H1 (cell line): ENCODE measurements at regions not wholly inside any gene's neighbourhood (a gene's known extent, or its start where the extent isn't known, plus 50 kb on each side); places are given as distances from the start of the nearest gene placed in this dataset.
"Not testable (repeated sequence)": the region's sequence is repeated elsewhere in the genome, so short reads cannot be mapped to it uniquely, and the experiment has no call there.

ENCODE experiments used
- CTCF ChIA-PET: fragments of 300-600 bp; sonication (Branson Sonifier 250); formaldehyde crosslinking; loops from one replicate; lab custom pipeline; 2021; ENCODE audit not compliant: partially characterized antibody; lab: Charles Lee
- POLR2A ChIA-PET: fragments of 300-600 bp; sonication (Branson Sonifier 250); formaldehyde crosslinking; loops from one replicate; lab custom pipeline; 2021; ENCODE audit warnings: inconsistent platforms; ENCODE audit not compliant: partially characterized antibody; lab: Charles Lee
- DNase-seq, 2 experiments: peaks; one replicate each; pipeline versions ENCODE4 v3.0.0 to v3.0.0-alpha.2; 2010 to 2022; ENCODE audit warnings: low spot score in 2 of 2, low read depth in 1 of 2, mixed read lengths in 1 of 2
- FAIRE-seq: peaks from 2 replicates; lab custom pipeline; 2011; peaks lifted over from hg19 to GRCh38; lab: Jason Lieb, UNC
- H2AFZ ChIP-seq: 2 replicates; pipeline ENCODE4 v1.8.1; 2012; ENCODE audit warnings: low read length, inconsistent platforms
- H2AK5ac ChIP-seq: 2 replicates; pipeline ENCODE4 v1.6.1; 2013; ENCODE audit warnings: low read depth, low read length
- H2BK120ac ChIP-seq: replicated peaks from 2 replicates; pipeline ENCODE3; 2013; ENCODE audit warnings: low read depth, low read length, inconsistent platforms
- H2BK12ac ChIP-seq: 2 replicates; pipeline ENCODE4 v1.6.1; 2013; ENCODE audit warnings: low read depth, low read length
- H2BK15ac ChIP-seq: 2 replicates; pipeline ENCODE4 v1.6.1; 2013; ENCODE audit warnings: low read length
- H2BK20ac ChIP-seq: 2 replicates; pipeline ENCODE4 v1.6.1; 2013; ENCODE audit warnings: low read length
- H2BK5ac ChIP-seq: 2 replicates; pipeline ENCODE4 v1.6.1; 2013; ENCODE audit warnings: low read depth, low read length
- H3K14ac ChIP-seq: 2 replicates; pipeline ENCODE4 v1.6.1; 2013; ENCODE audit warnings: inconsistent platforms; ENCODE audit not compliant: insufficient read length
- H3K18ac ChIP-seq: 2 replicates; pipeline ENCODE4 v1.6.1; 2013; ENCODE audit warnings: low read length; ENCODE audit errors: extremely low read depth
- H3K23ac ChIP-seq: 2 replicates; pipeline ENCODE4 v1.6.1; 2013; ENCODE audit warnings: inconsistent platforms; ENCODE audit not compliant: insufficient read length
- H3K23me2 ChIP-seq: 2 replicates; pipeline ENCODE4 v1.6.1; 2013; ENCODE audit warnings: low read depth, low read length
- H3K27ac ChIP-seq: 2 replicates; pipeline ENCODE4 v1.6.1; 2011; ENCODE audit warnings: low read depth, low read length, inconsistent platforms
- H3K27me3 ChIP-seq, 4 experiments: replicated peaks in 1 of 4; 1 replicate in 1 of 4; 2 replicates in 3 of 4; pipeline versions ENCODE4 v1.6.1 to v1.8.1; 2011 to 2013; ENCODE audit warnings: low read length in 3 of 4, mild to moderate bottlenecking in 3 of 4, inconsistent platforms in 2 of 4, mixed read lengths in 2 of 4, moderate library complexity in 1 of 4; ENCODE audit not compliant: control insufficient read depth in 3 of 4, insufficient read depth in 3 of 4; ENCODE audit errors: extremely low read depth in 1 of 4
- H3K36me3 ChIP-seq, 4 experiments: 2 replicates each; pipeline versions ENCODE4 v1.6.1 to v1.8.1; 2011 to 2013; ENCODE audit warnings: mild to moderate bottlenecking in 4 of 4, low read length in 3 of 4, moderate library complexity in 2 of 4, control low read depth in 1 of 4, inconsistent platforms in 1 of 4; ENCODE audit not compliant: insufficient read depth in 4 of 4, control insufficient read depth in 2 of 4
- H3K4ac ChIP-seq: replicated peaks from 2 replicates; pipeline ENCODE3; 2013; ENCODE audit warnings: low read length, low read depth, mixed read lengths, inconsistent platforms; ENCODE audit not compliant: insufficient read length
- H3K4me1 ChIP-seq, 4 experiments: replicated peaks in 1 of 4; 1 replicate in 1 of 4; 2 replicates in 3 of 4; pipeline versions ENCODE4 v1.6.1 to v1.8.1; 2011 to 2013; ENCODE audit warnings: low read length in 3 of 4, inconsistent platforms in 2 of 4, mixed read lengths in 1 of 4; ENCODE audit not compliant: insufficient read depth in 4 of 4, control insufficient read depth in 3 of 4
- H3K4me2 ChIP-seq, 2 experiments: 2 replicates each; pipeline versions ENCODE4 v1.6.1 to v1.8.1; 2011 to 2013; ENCODE audit warnings: low read depth in 2 of 2, low read length in 2 of 2, control low read depth in 1 of 2, inconsistent platforms in 1 of 2, mild to moderate bottlenecking in 1 of 2; ENCODE audit not compliant: insufficient read depth in 1 of 2
- H3K4me3 ChIP-seq, 4 experiments: fragments of 200-600, 300-600 bp in 1 of 4; sonication (generic), shearing (Covaris generic), sonication (Bioruptor Twin) in 1 of 4; 2 replicates each; pipeline versions ENCODE4 v1.5.1 to v1.8.1; 2011 to 2016; ENCODE audit warnings: low read length in 4 of 4, low read depth in 3 of 4, control low read depth in 2 of 4, inconsistent platforms in 2 of 4, mild to moderate bottlenecking in 2 of 4, mixed read lengths in 1 of 4, moderate library complexity in 1 of 4; ENCODE audit not compliant: insufficient read depth in 2 of 4; ENCODE audit errors: extremely low read depth in 1 of 4
- H3K56ac ChIP-seq: replicated peaks from 2 replicates; pipeline ENCODE3; 2013; ENCODE audit warnings: low read depth, mild to moderate bottlenecking, mixed read lengths, low read length, inconsistent platforms; ENCODE audit not compliant: insufficient read length
- H3K79me1 ChIP-seq: 2 replicates; pipeline ENCODE4 v1.6.1; 2013; ENCODE audit warnings: low read depth, low read length, control low read depth
- H3K79me2 ChIP-seq, 2 experiments: 2 replicates each; pipeline versions ENCODE4 v1.6.1 to v1.8.1; 2012 to 2013; ENCODE audit warnings: low read length in 2 of 2, mild to moderate bottlenecking in 2 of 2, inconsistent platforms in 1 of 2; ENCODE audit not compliant: insufficient read depth in 2 of 2, control insufficient read depth in 1 of 2
- H3K9ac ChIP-seq, 4 experiments: replicated peaks in 1 of 4; 1 replicate in 1 of 4; 2 replicates in 3 of 4; pipeline versions ENCODE4 v1.6.1 to v1.8.1; 2011 to 2013; ENCODE audit warnings: low read depth in 3 of 4, low read length in 3 of 4, control low read depth in 2 of 4, mild to moderate bottlenecking in 2 of 4, moderate library complexity in 2 of 4, inconsistent platforms in 1 of 4; ENCODE audit errors: extremely low read depth in 1 of 4
- H3K9me3 ChIP-seq, 2 experiments: 2 replicates each; pipeline versions ENCODE4 v1.6.1 to v1.8.1; 2012 to 2013; ENCODE audit warnings: mild to moderate bottlenecking in 2 of 2, moderate library complexity in 2 of 2, control low read depth in 1 of 2, inconsistent platforms in 1 of 2, low read depth in 1 of 2, low read length in 1 of 2, mixed read lengths in 1 of 2; ENCODE audit not compliant: insufficient read depth in 2 of 2
- H4K20me1 ChIP-seq, 2 experiments: replicated peaks in 1 of 2; 2 replicates each; pipeline versions ENCODE3 to v1.8.1; 2011 to 2013; ENCODE audit warnings: inconsistent platforms in 2 of 2, low read length in 2 of 2, mild to moderate bottlenecking in 1 of 2; ENCODE audit not compliant: insufficient read depth in 2 of 2, control insufficient read depth in 1 of 2
- H4K5ac ChIP-seq: 2 replicates; pipeline ENCODE4 v1.6.1; 2013; ENCODE audit warnings: low read length, low read depth, mixed read lengths, inconsistent platforms; ENCODE audit not compliant: insufficient read length
- H4K8ac ChIP-seq: 2 replicates; pipeline ENCODE4 v1.8.0; 2013; ENCODE audit warnings: mild to moderate bottlenecking, moderate library complexity, low read length, inconsistent platforms; ENCODE audit not compliant: insufficient read depth; ENCODE audit errors: extremely low read depth
- H4K91ac ChIP-seq: replicated peaks from 2 replicates; pipeline ENCODE3; 2013; ENCODE audit warnings: low read length, mixed read lengths, inconsistent platforms; ENCODE audit not compliant: insufficient read length
- ATF2 ChIP-seq: IDR thresholded peaks from 2 replicates; pipeline ENCODE4 v1.6.1; 2012; ENCODE audit warnings: low read length, inconsistent platforms
- CREB1 ChIP-seq: IDR thresholded peaks from 2 replicates; pipeline ENCODE4 v1.6.1; 2012; ENCODE audit warnings: inconsistent platforms
- POLR2A ChIP-seq, 2 experiments: IDR thresholded peaks; 1 replicate in 1 of 2; 2 replicates in 1 of 2; pipeline ENCODE4 v1.6.1; 2011; ENCODE audit warnings: low read depth in 2 of 2, low read length in 2 of 2, mild to moderate bottlenecking in 2 of 2; ENCODE audit errors: control extremely low read depth in 1 of 2
- POLR2AphosphoS5 ChIP-seq: IDR thresholded peaks from 2 replicates; pipeline ENCODE4 v1.6.1; 2011; ENCODE audit warnings: low read depth, low read length
- SRF ChIP-seq: IDR thresholded peaks from 2 replicates; pipeline ENCODE4 v1.6.1; 2011; ENCODE audit warnings: mild to moderate bottlenecking, low read depth, low read length, moderate library complexity
- WGBS, 2 experiments: shearing (Covaris generic) in 1 of 2; methylation state at CpG; one replicate each; pipeline versions ENCODE4 v1.1.6 to v1.1.7; 2013 to 2015; ENCODE audit warnings: low lambda C conversion rate in 2 of 2, mixed read lengths in 2 of 2, inconsistent platforms in 1 of 2, low coverage in 1 of 2, missing lambda C conversion rate in 1 of 2; ENCODE audit not compliant: insufficient replicate concordance in 2 of 2, insufficient coverage in 1 of 2, insufficient read length in 1 of 2; ENCODE audit errors: extremely low coverage in 1 of 2, missing lambda C conversion rate in 1 of 2; 5-methylcytosine and 5-hydroxymethylcytosine counted together

GRCh38 chr1:38481871-38482826 lies 377.4 kb downstream of the RRAGC start (continued):
- TF ChIP-seq SRF (no peak), ATF2 (no peak), POLR2A (IDR thresholded peaks at IDR 0.05; ENCODE audit: control extremely low read depth in 1 of 2, low read depth in 2 of 2, low read length in 2 of 2) (no peak), POLR2AphosphoS5 (no peak), CREB1 (no peak)

GRCh38 chr1:38479662-38480061 lies 379.9 kb downstream of the RRAGC start:
- H2AK5ac ChIP-seq, H4K5ac ChIP-seq, H3K9me3 ChIP-seq, H2BK120ac ChIP-seq, H4K20me1 ChIP-seq, H2AFZ ChIP-seq, H3K23me2 ChIP-seq, H2BK15ac ChIP-seq, FAIRE-seq, H3K56ac ChIP-seq, H2BK12ac ChIP-seq, H4K91ac ChIP-seq, H4K8ac ChIP-seq, H3K4ac ChIP-seq, H3K14ac ChIP-seq, H3K27ac ChIP-seq, H3K9ac ChIP-seq, POLR2A ChIA-PET, H3K27me3 ChIP-seq, H3K79me2 ChIP-seq, H3K23ac ChIP-seq, DNase-seq, H3K4me2 ChIP-seq, H3K4me3 ChIP-seq, H3K79me1 ChIP-seq, H2BK20ac ChIP-seq, H3K36me3 ChIP-seq, H3K18ac ChIP-seq, H2BK5ac ChIP-seq: not testable (repeated sequence)
- CTCF ChIA-PET = interaction anchor here (2.5 kb wide), 1 partner anchor 11 kb away, joined by 12 read pairs; no protein-coding TSS in a partner anchor
- 96% methylated on average over 2 of the region's 2 CpGs; no CpG with 5 or more reads in 1 of the 2 experiments for WGBS, 2 experiments
- H3K4me1 ChIP-seq = peaks cover 8 to 21% (median 12%) of the 10 kb centered on the region in 4 experiments
